GM06990 (cell line): ENCODE measurements at regions not wholly inside any gene's neighbourhood (a gene's known extent, or its start where the extent isn't known, plus 50 kb on each side); places are given as distances from the start of the nearest gene placed in this dataset.
"Not testable (repeated sequence)": the region's sequence is repeated elsewhere in the genome, so short reads cannot be mapped to it uniquely, and the experiment has no call there.

Experiments used
- DNase-seq: peaks from one replicate; pipeline ENCODE4 v3.0.0-alpha.2; 2011; ENCODE audit not compliant: insufficient read length; ENCODE audit errors: extremely low read depth
- H3K27me3 ChIP-seq: replicated peaks from 2 replicates; pipeline ENCODE4 v1.6.0; 2011; ENCODE audit warnings: low read length; ENCODE audit not compliant: control insufficient read depth, insufficient read depth
- H3K36me3 ChIP-seq: 2 replicates; pipeline ENCODE4 v1.5.1; 2011; ENCODE audit warnings: low read length; ENCODE audit not compliant: control insufficient read depth, insufficient read depth
- H3K4me3 ChIP-seq: replicated peaks from 2 replicates; pipeline ENCODE4 v1.5.1; 2011; ENCODE audit warnings: low read depth, mild to moderate bottlenecking, control low read depth, low read length
- CTCF ChIP-seq: IDR thresholded peaks from 2 replicates; pipeline ENCODE4 v1.5.1; 2011; ENCODE audit warnings: low read length, control low read depth, mild to moderate bottlenecking, inconsistent platforms; ENCODE audit not compliant: insufficient read depth, poor library complexity, severe bottlenecking

DNA sequence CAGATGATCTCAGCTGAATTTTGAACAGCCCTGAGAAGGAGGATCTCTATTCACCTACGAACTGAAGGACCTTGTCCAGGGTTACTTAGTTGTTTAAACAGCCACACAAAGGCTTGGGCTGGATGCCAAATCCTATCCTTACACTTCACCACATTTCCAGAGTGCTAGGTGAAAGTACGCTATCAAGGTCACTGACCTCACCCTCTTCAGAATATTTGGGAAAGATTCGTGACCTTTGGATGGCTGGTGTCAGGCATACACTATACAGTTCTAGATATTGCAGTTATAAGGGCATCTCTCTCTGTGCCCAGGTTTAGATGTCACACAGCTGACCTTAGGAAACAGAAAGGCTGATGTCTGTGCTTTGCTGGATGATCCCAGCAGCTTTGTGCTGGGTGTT, 61.2 kb upstream of the ABLIM1 start:
- no peak for DNase-seq
- no peaks in the 10 kb centered on the region for H3K36me3 ChIP-seq
- TF ChIP-seq CTCF: no peak
- H3K27me3 ChIP-seq: no peaks in the 10 kb centered on the region
- H3K4me3 ChIP-seq: no peak overlapping the region

GRCh38 chr10:114720023-114720422, 61.9 kb upstream of the ABLIM1 start:
- H3K27me3 ChIP-seq, H3K4me3 ChIP-seq: not testable (repeated sequence)

GRCh38 chr10:114720685-114721278, 62.7 kb upstream of the ABLIM1 start:
- Histone ChIP-seq H3K27me3 (no peaks in the 10 kb centered on the region), H3K4me3 (no peak overlapping the region), H3K36me3 (no peaks in the 10 kb centered on the region)
- no peak for TF ChIP-seq CTCF
- no peak for DNase-seq

More at GRCh38 chr10:114720023-114720422, 61.9 kb upstream of the ABLIM1 start:
- DNase-seq, H3K36me3 ChIP-seq: not testable (repeated sequence)

GRCh38 chr10:114722136-114722535, 64.1 kb upstream of the ABLIM1 start:
- not testable (repeated sequence) for DNase-seq, H3K4me3 ChIP-seq, H3K36me3 ChIP-seq, H3K27me3 ChIP-seq

DNA sequence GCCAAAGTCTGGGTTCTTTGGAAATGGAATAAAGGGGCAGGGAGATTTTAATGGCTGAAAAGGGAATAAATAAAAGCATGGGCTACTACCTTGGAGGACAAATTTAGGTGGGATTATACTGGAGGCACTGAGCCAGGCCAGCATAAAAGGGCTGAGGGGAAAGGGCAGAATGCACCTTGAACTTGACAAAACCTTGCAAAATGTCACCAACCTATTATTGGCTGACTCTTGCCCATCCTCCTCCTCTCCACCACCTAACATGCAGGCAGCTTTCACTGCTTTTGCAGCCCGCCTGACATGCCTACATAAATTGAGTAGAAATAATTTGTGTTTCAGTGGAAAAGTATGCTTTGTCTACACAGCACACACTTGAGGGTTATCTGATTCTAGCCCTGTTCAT, 65.3 kb upstream of the ABLIM1 start:
- DNase-seq: no peak
- H3K36me3 ChIP-seq: no peaks in the 10 kb centered on the region
- TF ChIP-seq CTCF: no peak
- no peaks in the 10 kb centered on the region for H3K27me3 ChIP-seq
- no peak overlapping the region for H3K4me3 ChIP-seq

- no peak for DNase-seq
- H3K4me3 ChIP-seq: no peak overlapping the region
- TF ChIP-seq CTCF: no peak
- no peaks in the 10 kb centered on the region for H3K36me3 ChIP-seq
- H3K27me3 ChIP-seq: no peaks in the 10 kb centered on the region; the same call in 1 of the 2 replicates
Observed at GRCh38 chr10:114723991-114724715, 66.1 kb upstream of the ABLIM1 start.
